Hepatocyte (in vitro differentiated cells): ENCODE measurements at regions not wholly inside any gene's neighbourhood (a gene's known extent, or its start where the extent isn't known, plus 50 kb on each side); places are given as distances from the start of the nearest gene placed in this dataset.

Experiments
- DNase-seq: peaks from one replicate; pipeline ENCODE4 v3.0.0-alpha.2; 2016; ENCODE audit warnings: low spot score
- H2AFZ ChIP-seq: fragments of 200-600 bp; sonication (generic); 2 replicates; pipeline ENCODE4 v1.6.0; 2016; ENCODE audit warnings: antibody characterized with exemption, mild to moderate bottlenecking
- H3K27ac ChIP-seq: fragments of 200-600 bp; sonication (generic); 2 replicates; pipeline ENCODE4 v1.5.1; 2016; ENCODE audit warnings: mild to moderate bottlenecking
- H3K27me3 ChIP-seq: fragments of 200-600 bp; sonication (generic); 2 replicates; pipeline ENCODE4 v1.6.1; 2016
- H3K36me3 ChIP-seq: fragments of 200-600 bp; sonication (generic); replicated peaks from 2 replicates; pipeline ENCODE4 v1.5.1; 2016; ENCODE audit warnings: low read depth; ENCODE audit not compliant: insufficient read depth
- H3K4me1 ChIP-seq: fragments of 200-600 bp; sonication (generic); 2 replicates; pipeline ENCODE4 v1.5.1; 2016; ENCODE audit warnings: mild to moderate bottlenecking, moderate library complexity; ENCODE audit not compliant: insufficient read depth
- H3K4me2 ChIP-seq: fragments of 200-600 bp; sonication (generic); 2 replicates; pipeline ENCODE4 v1.6.0; 2016
- H3K4me3 ChIP-seq: fragments of 200-600 bp; sonication (generic); 2 replicates; pipeline ENCODE4 v1.5.1; 2016; ENCODE audit warnings: mild to moderate bottlenecking
- H3K79me2 ChIP-seq: fragments of 200-600 bp; sonication (generic); 2 replicates; pipeline ENCODE4 v1.6.0; 2017; ENCODE audit warnings: mild to moderate bottlenecking
- H3K9me2 ChIP-seq: fragments of 200-600 bp; sonication (generic); replicated peaks from 2 replicates; pipeline ENCODE4 v1.6.0; 2017; ENCODE audit warnings: mild to moderate bottlenecking; ENCODE audit not compliant: insufficient read depth
- H3K9me3 ChIP-seq: fragments of 200-600 bp; sonication (generic); 2 replicates; pipeline ENCODE4 v1.5.1; 2016; ENCODE audit warnings: low read depth, mild to moderate bottlenecking
- H4K20me1 ChIP-seq: fragments of 200-600 bp; sonication (generic); 2 replicates; pipeline ENCODE4 v1.6.0; 2016; ENCODE audit warnings: mild to moderate bottlenecking; ENCODE audit not compliant: insufficient read depth, poor library complexity, severe bottlenecking
- CTCF ChIP-seq: fragments of 200-600 bp; sonication (generic); IDR thresholded peaks from 2 replicates; pipeline ENCODE4 v1.5.1; 2016; ENCODE audit warnings: antibody characterized with exemption, mild to moderate bottlenecking; ENCODE audit not compliant: poor library complexity
- EZH2 ChIP-seq: fragments of 200-600 bp; sonication (generic); IDR thresholded peaks from 2 replicates; pipeline ENCODE4 v1.6.1; 2016; ENCODE audit warnings: antibody characterized with exemption, mild to moderate bottlenecking, borderline replicate concordance
- EZH2phosphoT487 ChIP-seq: fragments of 200-600 bp; sonication (generic); IDR thresholded peaks from one replicate; pipeline ENCODE4 v1.6.1; 2018; ENCODE audit warnings: antibody characterized with exemption, mild to moderate bottlenecking, low read depth, moderate library complexity; ENCODE audit not compliant: unreplicated experiment, severe bottlenecking
- WGBS: methylation state at CpG from one replicate; pipeline ENCODE4 v1.1.6; 2016; ENCODE audit warnings: low lambda C conversion rate; ENCODE audit errors: missing lambda C conversion rate; 5-methylcytosine and 5-hydroxymethylcytosine counted together

- Histone ChIP-seq H4K20me1 (no peaks in the 10 kb centered on the region), H3K27me3 (no peaks in the 10 kb centered on the region), H3K27ac (no peak overlapping the region), H3K9me2 (no peaks in the 10 kb centered on the region), H2AFZ (no peak overlapping the region), H3K4me1 (no peaks in the 10 kb centered on the region), H3K4me2 (no peak overlapping the region), H3K9me3 (no peaks in the 10 kb centered on the region), H3K4me3 (no peak overlapping the region), H3K36me3 (no peaks in the 10 kb centered on the region), H3K79me2 (no peaks in the 10 kb centered on the region)
- 66% methylated on average over 8 of the region's 8 CpGs for WGBS
- TF ChIP-seq EZH2: no peak
- no peak for TF ChIP-seq CTCF
- TF ChIP-seq EZH2phosphoT487: no peak
- no peak for DNase-seq
Observed at GRCh38 chrX:40449956-40450706, 130.6 kb upstream of the ATP6AP2 start.

- H4K20me1 ChIP-seq: no peaks in the 10 kb centered on the region
- H3K36me3 ChIP-seq: no peaks in the 10 kb centered on the region
- DNase-seq: no peak
- H3K4me2 ChIP-seq: no peak overlapping the region
- no peaks in the 10 kb centered on the region for H3K27me3 ChIP-seq
- no peaks in the 10 kb centered on the region for H3K4me1 ChIP-seq
- H3K27ac ChIP-seq: no peak overlapping the region
- no peak overlapping the region for H2AFZ ChIP-seq
- H3K79me2 ChIP-seq: no peaks in the 10 kb centered on the region
- TF ChIP-seq CTCF (no peak), EZH2phosphoT487 (no peak), EZH2 (no peak)
- WGBS: 73% methylated on average over 7 of the region's 7 CpGs
- no peaks in the 10 kb centered on the region for H3K9me2 ChIP-seq
- no peak overlapping the region for H3K4me3 ChIP-seq
- H3K9me3 ChIP-seq: no peaks in the 10 kb centered on the region
Observed at GRCh38 chrX:40449396-40449795, 131.4 kb upstream of the ATP6AP2 start.

- Histone ChIP-seq H3K4me3 (no peak overlapping the region), H3K27me3 (no peaks in the 10 kb centered on the region), H3K4me2 (no peak overlapping the region), H3K27ac (no peak overlapping the region), H2AFZ (no peak overlapping the region), H3K9me3 (no peaks in the 10 kb centered on the region), H3K4me1 (no peaks in the 10 kb centered on the region), H3K36me3 (no peaks in the 10 kb centered on the region), H4K20me1 (no peaks in the 10 kb centered on the region), H3K79me2 (no peaks in the 10 kb centered on the region), H3K9me2 (no peaks in the 10 kb centered on the region)
- 51% methylated on average over 6 of the region's 6 CpGs for WGBS
- TF ChIP-seq EZH2 (no peak), CTCF (no peak), EZH2phosphoT487 (no peak)
- no peak for DNase-seq
Observed at GRCh38 chrX:40448793-40449192, 132.0 kb upstream of the ATP6AP2 start.
